GM12874 (cell line): ENCODE measurements at regions not wholly inside any gene's neighbourhood (a gene's known extent, or its start where the extent isn't known, plus 50 kb on each side); places are given as distances from the start of the nearest gene placed in this dataset.

ENCODE experiments used
- CTCF ChIP-seq: IDR thresholded peaks from 2 replicates; pipeline ENCODE4 v1.5.1; 2011; ENCODE audit warnings: low read depth, mild to moderate bottlenecking, control low read depth, low read length, moderate library complexity; ENCODE audit not compliant: insufficient read depth

GRCh38 chr4:13159041-13159620 is 325.0 kb downstream of the RAB28 start:
- TF ChIP-seq CTCF: no peak

- no peak for TF ChIP-seq CTCF
These were observed 332.9 kb downstream of the RAB28 start for GRCh38 chr4:13151194-13151593.

GRCh38 chr4:13143222-13144070 is 340.7 kb downstream of the RAB28 start:
- no peak for TF ChIP-seq CTCF

GRCh38 chr4:13142726-13143125 is 341.4 kb downstream of the RAB28 start:
- TF ChIP-seq CTCF: no peak

- TF ChIP-seq CTCF: no peak
These were observed 341.9 kb downstream of the RAB28 start for GRCh38 chr4:13142191-13142590.

- TF ChIP-seq CTCF: no peak
These were observed 346.8 kb downstream of the RAB28 start for GRCh38 chr4:13137390-13137789.

GRCh38 chr4:13133700-13134099 is 350.4 kb downstream of the RAB28 start:
- TF ChIP-seq CTCF: no peak
